GM12872 (cell line): ENCODE measurements at regions not wholly inside any gene's neighbourhood (a gene's known extent, or its start where the extent isn't known, plus 50 kb on each side); places are given as distances from the start of the nearest gene placed in this dataset.

ENCODE experiments used
- CTCF ChIP-seq: IDR thresholded peaks from 3 replicates; pipeline ENCODE4 v1.5.1; 2011; ENCODE audit warnings: low read depth, mild to moderate bottlenecking, low read length, moderate library complexity; ENCODE audit not compliant: insufficient read depth

- no peak for TF ChIP-seq CTCF
Observed at GRCh38 chr7:66571568-66571967, 57.1 kb upstream of the KCTD7 start.

GRCh38 chr7:66575398-66575797 is 53.3 kb upstream of the KCTD7 start:
- no peak for TF ChIP-seq CTCF

- TF ChIP-seq CTCF = no peak
Observed at GRCh38 chr7:66576646-66577045, 52.0 kb upstream of the KCTD7 start.
